HG03045 (cell line): ENCODE measurements at regions not wholly inside any gene's neighbourhood (a gene's known extent, or its start where the extent isn't known, plus 50 kb on each side); places are given as distances from the start of the nearest gene placed in this dataset.

Experiments
- ATAC-seq: cut with Tn5 transposase; IDR thresholded peaks from one replicate; pipeline ENCODE4 v1.9.1; 2021; ENCODE audit warnings: mild to moderate bottlenecking, moderate library complexity; ENCODE audit not compliant: unreplicated experiment

DNA sequence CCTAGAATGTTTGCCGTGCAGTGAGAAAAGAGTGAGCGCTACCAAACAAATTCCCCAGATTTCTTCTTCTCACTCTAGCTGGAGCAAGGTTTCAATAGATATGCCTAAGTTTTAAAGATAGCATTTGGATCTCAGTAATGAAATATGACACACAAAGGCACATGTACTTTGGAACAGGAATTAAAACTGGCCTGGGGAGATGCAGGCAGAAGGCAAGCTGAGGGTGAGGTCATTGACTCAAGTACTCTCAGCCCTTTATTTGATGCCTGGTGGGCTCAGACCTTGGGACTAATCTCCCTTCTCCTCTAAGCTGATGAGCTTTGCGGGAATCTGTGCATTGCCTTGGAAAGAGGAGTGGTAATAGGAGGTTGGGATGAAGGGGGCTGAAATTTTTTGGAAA, 323.3 kb upstream of the SLC30A5 start:
- ATAC-seq, result no peak

DNA sequence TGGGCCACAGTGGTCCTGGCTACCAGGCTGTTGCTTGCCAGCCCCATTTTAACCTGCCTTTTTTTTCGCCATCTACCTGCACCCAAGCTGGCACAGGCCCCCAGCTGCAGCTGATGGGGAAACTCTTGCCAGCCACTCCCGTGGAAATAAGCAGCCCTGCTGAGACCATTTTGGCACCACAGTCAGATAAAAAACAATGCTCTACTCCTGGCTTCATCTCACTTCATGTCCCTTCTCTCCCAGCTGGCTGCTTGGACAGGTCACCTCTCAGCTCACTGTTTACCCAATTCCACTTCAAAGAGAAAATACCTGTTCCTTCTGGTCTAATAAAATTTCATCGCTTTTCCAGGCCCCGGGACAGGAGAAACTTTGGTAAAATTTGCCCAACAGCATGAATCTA, 322.6 kb upstream of the SLC30A5 start:
- no peak for ATAC-seq

DNA sequence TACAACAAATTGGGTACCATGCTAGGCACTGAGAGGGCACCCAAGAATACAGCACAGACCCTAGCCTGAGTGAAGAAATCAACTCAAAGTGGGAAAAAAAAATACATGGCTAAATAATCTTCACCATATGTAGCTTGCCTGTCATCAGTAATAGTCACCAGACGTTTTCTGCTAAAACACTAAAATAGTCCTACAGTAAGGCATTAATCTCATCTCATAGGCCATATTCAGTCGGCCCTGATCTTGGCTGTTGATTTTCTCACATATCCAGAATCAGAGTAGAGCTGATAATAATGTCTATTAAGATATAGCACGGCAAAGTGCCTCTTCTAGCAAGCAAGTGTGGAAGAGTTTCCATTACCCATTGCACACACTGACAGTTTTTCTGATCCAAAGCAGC, 322.1 kb upstream of the SLC30A5 start:
- ATAC-seq, result no peak

DNA sequence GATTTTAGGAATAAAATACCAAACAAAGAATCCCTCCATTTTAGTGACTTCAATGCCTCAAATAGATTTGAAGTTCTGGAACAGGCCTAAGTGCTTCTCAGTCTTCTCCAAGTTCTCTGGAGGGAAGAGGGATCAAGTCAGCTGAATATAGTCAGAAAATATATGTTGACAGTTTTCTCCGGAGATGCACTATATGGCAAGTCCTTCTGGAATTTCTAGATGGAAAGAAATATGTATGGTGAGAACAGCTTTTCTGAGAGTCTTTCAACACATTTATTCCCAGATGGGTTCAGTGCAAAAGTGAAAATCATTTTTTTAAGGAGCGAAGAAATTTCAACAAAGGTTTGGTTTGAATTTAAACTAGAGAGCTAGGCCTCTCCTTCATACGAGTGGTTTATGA, 317.4 kb upstream of the SLC30A5 start:
- ATAC-seq, result no peak

DNA sequence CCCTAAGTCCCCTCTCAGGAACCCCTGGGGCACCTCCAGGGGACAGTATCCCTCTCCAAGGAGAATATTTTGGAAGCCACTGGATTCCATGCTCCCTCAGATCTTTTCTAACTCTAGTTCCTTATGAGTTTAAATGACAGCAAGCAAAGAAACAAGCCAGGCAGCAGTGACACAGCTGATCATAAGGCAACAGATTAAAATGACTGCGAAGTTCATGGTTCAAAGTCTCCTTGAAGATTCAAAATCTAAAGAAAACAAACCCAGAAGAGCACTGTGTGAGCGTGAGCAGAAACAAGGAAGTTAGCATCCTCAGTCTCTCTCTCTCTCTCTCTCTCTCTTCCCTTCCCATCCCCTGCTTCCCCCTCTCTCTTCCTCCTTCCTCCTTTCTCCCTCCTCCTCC, 316.7 kb upstream of the SLC30A5 start:
- no peak for ATAC-seq

DNA sequence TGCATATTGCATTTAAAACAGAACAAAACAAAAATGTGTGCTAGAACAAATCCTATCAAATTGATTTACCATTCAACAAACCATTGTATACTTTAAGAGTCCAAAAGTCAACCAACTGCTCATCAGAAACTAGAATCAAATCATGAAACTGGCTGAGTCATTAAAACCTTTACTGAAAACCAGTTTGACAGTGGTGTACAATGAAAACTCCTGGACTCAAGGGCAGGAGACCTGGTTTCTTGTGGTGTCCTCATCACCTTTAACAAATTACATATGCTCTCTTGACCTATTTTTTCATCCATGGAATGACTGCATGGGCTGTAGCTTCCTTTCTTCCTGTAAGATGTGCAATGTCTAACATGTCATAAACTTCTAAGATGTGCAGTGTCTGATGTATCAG, 315.3 kb upstream of the SLC30A5 start:
- no peak for ATAC-seq

DNA sequence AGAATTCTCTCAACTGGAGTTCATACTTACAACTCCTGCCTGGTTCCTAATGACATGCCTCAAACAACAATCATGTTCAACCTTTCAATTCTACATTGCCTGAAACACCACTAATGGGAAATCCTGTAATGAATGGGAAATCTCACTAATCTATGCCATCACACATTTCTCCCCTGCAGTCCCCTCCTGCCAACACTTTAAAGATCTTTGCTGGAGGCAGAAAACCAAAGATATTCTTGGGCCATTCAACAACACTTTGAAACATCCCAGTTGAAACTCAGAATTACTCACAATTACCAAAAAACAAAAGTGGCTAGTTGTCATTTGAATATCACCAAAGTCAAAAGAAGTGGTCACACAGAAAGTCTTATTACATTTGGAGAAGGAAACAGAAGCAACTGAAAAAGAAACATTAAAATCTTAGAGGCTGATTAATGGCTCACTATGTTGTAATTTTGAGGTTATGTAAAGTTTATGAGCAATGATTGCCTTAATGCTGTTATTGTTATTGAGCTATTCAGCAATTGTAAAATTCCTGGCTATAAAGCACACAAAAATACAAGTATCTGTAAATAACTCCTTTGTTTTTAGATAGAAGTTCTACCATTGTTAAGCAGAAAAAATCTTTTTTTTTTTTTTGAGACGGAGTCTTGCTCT, 313.4 kb upstream of the SLC30A5 start:
- ATAC-seq, result no peak

DNA sequence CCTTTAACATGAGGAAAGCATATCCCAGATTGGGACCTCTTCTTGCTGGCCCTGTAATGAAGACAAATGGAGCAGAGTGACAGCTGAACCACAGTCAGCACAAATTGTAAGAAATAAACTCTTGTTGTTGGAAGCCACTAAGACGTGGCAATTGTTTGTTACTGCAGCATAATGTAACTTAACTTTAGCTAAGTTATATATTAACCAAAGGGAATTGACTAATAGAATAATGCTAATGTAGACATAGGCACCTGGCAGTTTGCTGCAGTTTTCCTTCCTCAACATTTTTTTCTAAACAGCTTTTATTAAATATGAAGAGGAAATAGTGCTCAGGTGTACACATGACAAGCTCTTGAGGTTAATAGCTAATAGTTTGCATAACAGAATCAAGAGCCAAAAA, 300.7 kb upstream of the SLC30A5 start:
- no peak for ATAC-seq

DNA sequence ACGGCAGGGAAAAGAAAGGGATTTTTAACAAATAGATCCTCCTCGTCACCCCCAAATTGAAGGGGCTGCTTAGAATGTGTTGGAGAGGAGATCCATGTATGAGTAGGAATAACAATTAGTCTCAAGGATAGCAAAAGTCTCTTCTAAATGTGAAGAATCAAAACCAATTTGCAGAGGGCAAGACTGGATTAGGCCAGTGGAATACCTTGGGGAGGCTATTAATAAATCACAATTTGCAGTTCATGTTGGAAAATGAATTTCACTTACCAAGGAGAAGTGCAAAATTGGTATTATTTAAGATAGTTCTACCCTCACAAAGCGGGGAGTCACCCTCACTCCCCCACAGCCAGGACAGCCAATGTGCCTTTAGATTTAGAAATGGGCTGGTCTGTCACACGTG, 299.8 kb upstream of the SLC30A5 start:
- ATAC-seq, result no peak

DNA sequence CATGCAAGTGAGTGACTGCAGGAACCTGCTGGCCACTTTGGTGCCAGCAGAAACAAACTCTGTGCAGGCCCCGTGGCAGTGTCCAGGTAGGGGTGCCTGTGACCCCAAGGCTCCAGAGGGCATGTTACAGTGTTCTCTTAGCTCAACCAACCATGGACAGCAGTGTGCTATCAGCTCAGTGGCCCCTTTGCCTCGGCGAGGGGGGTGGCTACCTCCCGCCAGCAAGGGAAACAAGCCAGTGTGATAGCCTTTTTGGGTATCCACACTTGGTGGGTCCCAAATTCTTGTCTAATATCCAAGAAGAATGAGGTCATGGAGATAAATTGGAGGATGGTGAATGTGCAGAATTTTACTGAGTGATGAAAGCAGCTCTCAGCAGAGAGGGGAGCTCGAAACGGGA, 298.6 kb upstream of the SLC30A5 start:
- ATAC-seq, result no peak

DNA sequence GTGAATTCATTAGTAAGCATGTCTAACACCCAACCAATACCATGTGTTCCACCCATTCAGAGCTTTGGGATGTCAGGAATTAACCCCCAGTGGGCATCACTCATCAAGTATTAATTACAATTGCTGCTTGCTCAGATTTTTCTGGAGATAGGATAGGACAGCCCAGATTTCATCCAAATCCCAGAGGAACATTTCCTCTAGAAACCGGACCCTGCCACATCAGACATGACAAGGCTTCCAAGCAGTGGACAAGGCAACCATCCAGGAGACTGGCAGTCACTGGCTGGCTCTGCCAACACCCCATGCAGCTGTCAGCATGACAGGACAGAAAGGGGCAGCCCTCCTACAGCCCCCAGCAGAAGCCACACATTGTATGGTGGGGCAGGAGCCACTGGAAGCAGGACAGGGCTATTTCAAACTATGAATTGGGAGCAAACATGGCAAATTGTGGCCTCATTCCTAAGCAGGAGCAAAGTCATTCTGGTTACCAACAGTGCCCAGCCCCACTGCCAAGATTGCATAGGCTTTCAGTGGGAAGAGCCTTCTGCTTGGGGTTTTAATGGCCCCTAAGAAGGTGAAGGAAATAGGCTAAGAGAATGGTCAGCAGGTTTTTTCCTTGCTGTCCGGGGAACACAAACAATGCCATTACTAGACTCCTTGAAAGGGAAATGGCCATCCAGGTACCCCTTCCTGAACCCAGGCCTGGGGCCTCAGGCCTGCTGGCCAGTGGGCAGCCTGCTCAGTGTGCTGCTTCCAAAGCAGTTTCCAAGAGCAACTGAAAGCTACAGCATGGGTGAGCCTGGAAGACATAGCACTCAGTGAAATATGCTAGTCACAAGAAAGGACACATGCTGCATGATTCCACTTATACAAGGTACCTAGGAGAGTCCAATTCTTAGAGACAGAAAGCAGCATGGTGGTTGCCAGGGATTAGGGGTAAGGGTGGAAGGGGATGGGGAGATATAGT, 294.7 kb upstream of the SLC30A5 start:
- ATAC-seq, result no peak

DNA sequence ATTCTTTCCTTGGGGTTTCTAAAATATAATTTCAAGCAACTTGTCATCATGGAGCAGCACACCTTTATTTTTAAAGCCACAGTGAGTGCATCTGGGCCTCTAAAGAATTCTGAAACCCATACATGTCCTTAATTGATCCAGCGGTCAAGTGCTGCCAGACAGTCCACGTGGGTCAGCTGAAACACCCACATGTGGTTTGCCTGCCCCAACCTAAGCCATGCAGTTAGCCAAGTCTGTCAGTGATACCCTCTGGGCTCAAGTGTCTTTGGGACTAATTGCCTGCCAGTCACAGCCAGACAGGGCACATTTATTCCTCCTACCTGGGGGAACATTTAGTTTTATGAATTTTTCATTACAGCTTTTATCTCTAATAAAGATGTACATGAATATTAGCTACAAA, 291.4 kb upstream of the SLC30A5 start:
- no peak for ATAC-seq

DNA sequence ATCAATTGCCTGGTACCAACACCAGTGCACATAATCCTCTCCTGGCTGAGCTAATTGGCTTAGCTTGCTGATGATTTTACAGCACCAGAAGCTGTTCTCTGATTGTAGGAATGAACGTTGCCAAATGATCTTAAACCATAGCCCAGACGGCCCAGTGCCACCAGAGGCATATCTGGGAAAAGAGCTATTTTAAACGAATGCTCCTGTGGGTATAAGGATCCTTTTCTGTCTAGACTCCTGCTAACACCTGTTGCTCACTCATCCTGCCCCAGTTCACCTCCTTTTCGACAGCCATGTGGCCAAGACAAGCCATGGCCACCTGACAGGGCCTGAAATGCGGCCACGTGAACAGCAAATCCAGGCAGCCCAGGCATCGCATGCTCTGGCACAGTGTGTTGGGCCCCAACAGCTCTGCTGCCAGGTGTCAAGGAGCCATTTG, 289.9 kb upstream of the SLC30A5 start:
- ATAC-seq, result no peak

DNA sequence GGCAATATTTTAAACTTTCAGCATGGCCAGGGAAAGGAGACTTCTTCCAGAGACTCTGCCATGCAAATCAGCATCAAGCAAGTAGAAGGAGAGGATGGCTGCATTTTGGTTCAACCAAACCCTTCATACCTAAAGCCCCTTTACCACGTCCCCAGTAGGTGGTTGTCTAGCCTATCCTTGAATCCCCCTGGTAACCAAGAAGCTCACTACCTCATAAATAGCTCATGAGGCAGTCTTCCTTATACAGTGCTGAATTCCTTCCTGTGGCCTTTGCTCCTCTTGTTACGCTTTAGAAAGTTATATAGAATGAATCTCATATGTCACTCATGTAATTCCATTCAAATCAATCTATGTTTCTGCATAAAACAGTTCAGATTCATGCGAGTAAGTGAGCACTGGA, 289.5 kb upstream of the SLC30A5 start:
- no peak for ATAC-seq

DNA sequence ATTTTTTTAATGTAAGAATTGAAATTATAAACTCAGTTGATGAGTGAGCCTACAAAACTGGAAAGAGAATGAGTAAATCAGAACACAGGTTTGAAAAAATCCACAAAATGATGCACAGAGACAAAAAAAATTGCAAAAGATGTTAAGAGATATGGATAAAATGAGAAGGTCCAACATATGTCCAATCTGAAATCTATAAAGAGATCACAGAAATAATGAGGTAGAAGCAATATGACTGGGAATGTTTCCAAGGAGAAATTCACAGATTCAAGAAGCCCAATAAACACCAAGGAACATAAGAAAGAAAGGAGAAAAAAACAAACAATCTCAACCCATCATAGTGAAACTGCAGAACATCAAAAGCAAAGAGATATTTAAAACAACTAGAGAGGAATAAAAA, 288.4 kb upstream of the SLC30A5 start:
- ATAC-seq, result no peak

DNA sequence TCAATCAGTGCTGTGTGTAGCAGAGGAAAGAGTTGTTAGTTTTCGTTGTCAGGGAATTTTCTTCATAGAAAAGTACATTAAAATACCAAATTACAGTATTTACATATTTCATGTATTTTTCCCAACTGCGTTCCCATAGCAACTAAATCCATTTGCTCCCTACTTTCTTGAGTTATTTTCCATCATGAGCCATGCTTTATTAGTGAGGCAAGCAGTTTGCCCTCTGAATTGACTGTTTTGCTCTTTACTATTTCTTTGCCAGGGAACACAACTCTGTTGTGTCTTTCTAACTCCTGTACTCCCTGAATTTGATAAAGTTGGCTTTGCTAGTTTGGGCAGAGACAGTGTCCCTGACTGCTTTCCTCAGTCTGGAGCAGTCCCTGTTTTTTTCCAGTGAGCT, 276.2 kb upstream of the SLC30A5 start:
- no peak for ATAC-seq

DNA sequence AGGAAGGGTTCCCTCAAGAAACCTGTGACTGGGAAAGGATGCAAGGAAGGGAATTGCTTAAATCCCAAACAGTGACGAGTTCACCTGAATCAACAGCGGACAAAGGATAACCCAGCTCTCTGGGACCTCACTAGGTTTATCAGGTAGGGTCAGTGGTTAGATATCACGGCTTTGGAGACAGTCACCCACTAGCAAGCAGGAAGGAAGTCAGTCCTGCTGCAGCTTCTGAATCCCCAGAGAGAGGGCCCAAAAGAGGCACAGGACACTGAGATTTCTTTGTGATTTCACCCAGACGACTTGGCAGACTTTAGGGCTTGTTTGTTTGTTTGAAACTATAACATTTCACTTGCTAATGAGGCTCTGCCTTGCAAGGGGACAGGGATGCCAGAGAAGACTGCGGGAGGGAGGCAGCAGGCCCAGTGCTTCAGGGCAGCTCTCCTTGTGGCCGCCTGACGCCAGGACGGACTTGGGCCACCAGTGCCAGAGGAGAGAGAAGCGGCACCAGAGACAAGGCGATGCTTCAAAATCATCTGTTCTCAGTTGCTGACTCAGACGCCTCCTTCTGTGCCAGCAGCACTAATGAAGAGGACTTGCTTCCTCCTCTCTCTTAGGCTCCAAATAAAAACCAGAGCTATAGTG, 275.6 kb upstream of the SLC30A5 start:
- no peak for ATAC-seq

DNA sequence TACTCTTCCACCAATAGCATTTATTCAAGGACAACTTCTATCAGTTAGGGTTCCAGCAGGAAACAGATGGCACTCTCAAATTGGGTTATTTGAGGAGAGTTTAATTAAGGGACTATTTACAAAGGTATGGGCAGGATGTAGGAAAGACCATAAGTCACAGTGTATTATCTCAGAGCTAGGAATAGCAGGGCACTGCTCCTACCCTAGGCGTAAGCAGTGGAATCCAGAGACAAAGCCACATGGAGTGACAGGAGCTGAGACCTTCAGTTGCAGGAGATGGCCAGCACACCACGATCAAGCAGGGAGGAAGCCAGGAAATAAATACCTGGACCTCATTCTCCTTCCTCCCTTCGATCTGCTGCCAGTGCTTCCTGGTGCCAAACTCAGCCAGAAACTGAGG, 274.9 kb upstream of the SLC30A5 start:
- no peak for ATAC-seq

DNA sequence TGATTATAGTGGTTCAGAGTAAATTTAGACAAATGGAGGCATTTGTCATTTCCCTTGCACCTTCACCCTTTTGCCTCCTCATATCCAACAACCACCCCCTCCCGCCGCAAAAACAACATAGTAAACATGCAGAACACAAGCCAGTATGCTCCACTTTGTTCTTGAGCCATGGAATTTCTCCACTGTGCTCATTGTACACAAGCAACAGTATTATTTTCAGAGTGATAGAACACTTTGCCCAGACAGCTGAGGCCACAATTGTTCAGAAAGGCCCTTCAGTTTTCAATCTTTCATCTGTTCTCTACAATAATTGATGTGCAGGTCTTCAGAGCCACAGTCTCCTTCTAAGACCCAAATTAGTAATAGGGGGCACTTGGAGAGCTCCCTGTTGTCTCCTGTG, 272.8 kb upstream of the SLC30A5 start:
- no peak for ATAC-seq

DNA sequence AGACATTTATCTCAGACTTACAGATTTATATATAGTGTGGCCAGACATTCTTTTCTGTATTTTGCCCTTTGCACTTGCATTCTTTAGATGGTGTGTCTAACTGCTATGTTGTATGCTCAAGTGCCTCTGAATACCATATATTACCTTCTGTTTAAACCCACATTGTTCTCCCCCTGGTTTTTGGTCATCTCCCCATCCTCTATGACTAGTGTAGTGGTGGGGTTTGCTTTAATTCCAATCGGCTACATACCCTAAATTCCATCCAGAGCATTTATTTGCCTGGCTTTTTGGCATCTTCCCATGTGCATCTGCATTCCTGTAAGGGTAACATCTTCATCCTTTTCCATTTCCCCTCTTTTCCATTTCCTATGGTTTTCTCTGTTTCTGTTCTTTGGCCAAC, 271.0 kb upstream of the SLC30A5 start:
- ATAC-seq, result no peak

DNA sequence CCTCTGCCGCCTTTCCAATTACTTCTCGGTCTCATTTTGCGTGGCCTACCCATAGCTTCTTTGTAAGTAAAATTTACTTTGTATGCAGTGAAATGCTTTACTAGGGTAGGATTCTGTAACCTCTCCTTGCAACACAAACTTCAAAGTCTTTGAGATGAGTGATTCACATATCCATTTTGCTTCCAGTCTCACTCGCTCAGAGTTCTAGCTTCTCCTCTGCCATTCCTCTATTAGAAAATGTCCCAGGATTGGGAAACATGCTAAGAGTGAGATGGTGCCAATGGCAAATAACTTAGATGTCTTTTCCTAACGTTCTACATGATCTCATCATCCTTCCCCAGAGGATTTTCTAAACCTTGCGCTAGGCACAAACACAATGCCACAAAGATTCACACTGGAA, 270.5 kb upstream of the SLC30A5 start:
- no peak for ATAC-seq

DNA sequence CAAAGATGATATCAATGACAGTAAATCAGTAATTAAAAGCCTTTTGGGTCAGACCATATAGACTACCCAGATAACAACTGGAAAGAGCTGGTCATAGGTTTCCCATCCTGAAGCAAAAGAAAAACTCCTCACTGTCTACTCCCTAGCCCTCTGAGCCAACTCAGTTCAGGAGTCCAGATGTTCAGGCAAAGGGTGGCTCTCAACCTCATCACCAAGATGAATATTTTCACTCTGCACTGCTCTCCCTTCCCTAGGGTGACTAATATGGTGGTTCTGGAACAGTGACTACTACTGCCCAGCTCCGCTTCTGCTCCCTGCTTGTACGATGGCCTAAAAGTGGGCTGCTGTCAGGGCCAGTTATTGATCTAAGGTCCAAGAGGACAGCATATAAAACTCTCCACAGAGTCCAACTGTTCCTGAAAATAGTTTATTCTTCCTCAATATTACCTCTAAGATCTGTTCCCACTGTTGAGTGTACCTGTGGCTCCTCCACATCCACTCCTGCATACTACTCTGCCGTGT, 263.4 kb upstream of the SLC30A5 start:
- ATAC-seq, result no peak
